ENCODE measurements at regions not wholly inside any gene's neighbourhood (a gene's known extent, or its start where the extent isn't known, plus 50 kb on each side); places are given as distances from the start of the nearest gene placed in this dataset.
A peak's percentile ranks its signal among the peaks of the same experiment; 100 is the strongest.
"Not testable (repeated sequence)": the region's sequence is repeated elsewhere in the genome, so short reads cannot be mapped to it uniquely, and the experiment has no call there.

DNA sequence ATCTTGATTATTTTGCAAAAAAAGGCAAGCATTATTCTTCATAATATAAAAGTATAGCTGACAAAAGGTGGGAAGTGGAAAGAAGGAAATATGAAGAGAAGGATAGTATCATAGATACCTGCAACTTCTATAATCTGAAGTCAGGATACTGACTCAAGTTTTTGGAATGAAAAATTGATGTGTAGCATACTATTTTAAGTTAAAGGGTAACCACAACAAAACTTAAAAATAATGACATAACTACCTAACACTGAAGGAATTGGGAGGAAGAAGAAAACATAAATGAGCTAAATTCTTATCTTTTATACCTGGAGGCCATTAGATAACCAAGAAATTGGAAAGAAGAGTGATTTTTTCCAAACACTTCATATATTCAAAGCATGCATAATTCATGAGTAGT lies 51.8 kb upstream of the TLE1 start:
- no peak for DNase-seq (ENCODE audit: low read depth)

DNA sequence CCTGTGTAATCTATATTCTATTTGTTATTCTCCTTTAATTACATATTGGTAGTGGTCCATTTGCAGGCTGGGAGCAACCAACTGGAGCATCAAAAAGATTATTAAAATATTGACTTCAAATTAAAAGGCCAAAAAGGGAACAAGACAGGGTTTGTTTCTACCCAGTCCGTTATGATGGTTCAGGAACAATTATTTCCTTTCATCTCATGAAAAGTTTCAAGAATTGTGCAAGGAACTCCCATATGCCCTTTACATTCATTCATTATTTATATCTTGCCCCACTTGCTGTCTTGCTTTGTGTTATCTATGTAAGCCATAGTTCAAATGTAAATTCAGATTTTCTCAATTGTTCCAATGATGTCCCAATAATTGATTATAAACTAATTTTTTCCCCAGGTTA lies 58.7 kb upstream of the TLE1 start:
- no peak for DNase-seq (ENCODE audit: low read depth)

DNA sequence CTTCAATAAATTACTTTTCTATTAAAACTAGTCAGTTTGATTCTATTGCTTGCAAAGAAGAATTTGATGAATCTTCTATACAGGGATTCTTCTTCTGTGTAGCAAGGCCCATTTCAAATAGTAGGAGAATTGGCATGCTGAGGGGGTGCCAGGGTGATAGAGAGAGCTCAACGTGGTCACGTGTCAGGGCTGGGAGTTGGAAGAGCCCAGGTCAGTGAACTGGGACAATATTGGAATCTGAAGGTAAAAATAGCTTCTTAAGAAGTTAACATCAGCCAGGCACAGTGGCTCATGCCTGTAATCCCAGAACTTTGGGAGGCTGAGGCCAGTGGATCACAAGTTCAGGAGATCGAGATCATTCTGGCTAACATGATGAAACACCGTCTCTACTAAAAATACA lies 64.1 kb upstream of the TLE1 start:
- DNase-seq (ENCODE audit: low read depth) = no peak

DNA sequence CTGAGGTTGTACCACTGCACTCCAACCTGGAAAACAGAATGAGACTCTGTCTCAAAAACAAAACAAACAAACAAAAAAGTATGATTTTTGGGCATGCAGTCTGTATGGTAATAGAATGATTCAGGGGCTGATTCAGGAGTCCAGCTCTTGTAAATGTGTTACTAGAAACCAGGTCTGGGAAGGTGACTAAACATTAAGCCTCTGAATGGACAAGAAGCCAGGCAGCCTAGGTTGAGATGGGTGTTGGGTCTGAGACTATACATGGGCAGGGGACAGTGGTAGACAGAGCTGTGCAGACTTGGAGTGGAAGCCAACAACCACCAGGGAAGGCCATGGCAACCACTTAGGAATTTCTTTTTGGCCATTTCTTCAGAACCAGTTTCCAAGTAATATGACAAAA lies 64.9 kb upstream of the TLE1 start:
- DNase-seq (ENCODE audit: low read depth) = no peak

DNA sequence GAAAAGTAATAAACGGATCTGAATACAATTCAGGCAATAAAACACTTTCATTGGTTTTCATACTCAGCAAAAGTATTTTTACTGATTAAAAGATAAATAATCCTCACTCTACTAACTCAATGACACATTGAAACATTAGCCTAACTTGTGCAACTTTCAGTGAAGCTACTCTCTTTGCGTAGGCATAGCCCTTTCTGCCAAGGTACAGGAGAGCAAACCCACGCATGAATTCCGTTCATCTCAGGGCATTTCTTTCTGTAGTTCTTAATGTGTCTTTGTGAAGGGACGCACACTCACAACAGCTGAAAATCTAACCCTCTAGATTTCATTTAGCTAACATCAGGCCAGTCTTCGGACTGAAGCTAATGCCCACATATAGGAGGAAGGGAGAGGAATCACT lies 66.4 kb upstream of the TLE1 start:
- DNase-seq (ENCODE audit: low read depth) = no peak

DNA sequence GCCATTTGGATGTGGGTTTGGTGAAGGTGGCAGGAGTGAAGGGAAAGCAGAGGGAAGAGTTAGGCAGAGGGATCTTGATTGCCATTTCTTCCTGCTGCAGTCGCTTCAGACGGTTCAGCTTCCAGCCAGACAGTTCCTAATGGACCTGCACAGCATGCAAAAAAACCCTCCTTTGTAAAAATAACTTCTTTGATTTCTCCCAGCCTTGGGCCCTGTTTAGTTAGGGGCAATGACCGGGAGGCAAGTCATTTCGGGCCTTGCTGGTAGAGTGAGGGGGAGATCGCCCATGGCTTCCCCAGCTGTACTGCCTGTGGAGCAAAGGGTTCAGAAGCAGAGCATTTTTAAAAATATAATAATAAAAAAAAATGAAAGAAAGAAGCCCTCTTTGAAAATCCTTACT lies 67.2 kb upstream of the TLE1 start:
- no peak for DNase-seq (ENCODE audit: low read depth)

DNA sequence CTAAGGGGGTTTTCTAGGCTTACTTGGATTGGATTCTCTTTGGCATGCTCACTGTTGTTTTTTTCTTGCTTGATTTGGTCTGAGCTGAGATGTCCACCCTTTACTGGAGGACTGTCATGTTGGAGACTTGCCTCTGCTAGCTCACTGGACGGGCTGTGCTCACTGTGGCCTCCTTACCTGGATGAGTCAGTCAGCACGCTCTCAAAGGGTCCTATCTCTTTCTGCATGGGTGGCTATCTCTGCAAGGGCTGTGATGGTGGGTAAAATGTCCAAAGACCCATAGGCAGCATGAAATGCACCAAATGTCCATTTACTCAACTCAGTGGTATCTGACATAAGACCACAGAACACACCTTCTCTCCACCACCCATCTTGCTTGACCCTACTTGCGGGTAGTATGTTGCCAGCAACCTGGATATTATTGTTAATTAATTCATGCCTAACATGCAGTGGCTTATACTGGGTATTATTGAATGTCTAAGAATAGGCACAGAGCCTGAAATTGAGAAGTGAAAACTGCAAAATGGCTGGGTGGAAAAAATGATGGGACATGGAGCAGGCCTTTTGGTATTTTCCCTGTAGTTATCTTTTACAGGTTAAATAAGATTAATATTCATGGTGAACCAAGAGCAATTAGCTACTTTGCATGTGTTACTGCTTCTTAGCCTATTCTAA lies 68.9 kb upstream of the TLE1 start:
- no peak for DNase-seq (ENCODE audit: low read depth)

DNA sequence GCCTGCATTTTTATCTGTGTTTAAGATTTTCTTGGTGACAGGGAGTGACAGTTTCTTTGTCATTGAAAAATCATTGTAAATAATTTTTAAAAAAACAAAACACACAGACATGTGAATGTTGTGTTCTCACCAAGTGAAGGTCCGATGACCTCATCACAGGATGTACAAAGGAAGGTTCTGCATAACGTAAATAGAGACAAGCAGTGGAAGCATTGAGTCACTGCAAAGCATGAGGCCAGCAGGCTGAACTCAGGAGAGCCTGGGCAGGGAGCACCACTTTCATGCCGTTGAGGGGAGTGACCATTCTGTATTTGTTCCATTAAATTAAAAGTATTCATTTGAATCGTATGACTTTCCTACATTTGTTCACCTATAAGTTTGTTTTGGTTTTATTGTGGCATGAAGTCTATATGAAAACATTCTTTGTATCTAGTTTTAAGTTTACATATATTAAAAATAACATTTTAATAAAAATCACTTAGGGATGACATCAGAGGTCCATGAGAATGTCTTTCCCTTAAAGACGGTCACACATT lies 70.4 kb upstream of the TLE1 start:
- DNase-seq (ENCODE audit: low read depth) = peak; percentile 87

DNA sequence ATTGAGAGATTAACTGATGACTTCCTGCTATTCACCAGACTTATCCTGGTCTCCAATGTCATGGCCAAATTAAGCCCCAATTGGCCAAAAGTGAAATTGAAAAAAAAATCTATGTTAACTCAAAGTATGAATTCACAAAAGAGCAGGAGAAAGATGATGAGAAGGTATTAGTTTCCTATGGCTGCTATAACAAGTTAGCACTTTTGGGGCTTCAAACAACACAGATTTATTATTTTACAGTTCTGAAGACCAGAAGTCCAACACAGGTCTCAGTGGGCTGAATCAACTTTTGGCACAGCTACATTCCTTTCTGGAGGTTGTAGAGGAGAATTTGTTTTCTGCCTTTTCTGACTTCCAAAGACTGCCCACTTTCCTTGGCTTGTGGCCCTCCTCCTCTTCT lies 78.6 kb upstream of the TLE1 start:
- DNase-seq (ENCODE audit: low read depth) = no peak

DNA sequence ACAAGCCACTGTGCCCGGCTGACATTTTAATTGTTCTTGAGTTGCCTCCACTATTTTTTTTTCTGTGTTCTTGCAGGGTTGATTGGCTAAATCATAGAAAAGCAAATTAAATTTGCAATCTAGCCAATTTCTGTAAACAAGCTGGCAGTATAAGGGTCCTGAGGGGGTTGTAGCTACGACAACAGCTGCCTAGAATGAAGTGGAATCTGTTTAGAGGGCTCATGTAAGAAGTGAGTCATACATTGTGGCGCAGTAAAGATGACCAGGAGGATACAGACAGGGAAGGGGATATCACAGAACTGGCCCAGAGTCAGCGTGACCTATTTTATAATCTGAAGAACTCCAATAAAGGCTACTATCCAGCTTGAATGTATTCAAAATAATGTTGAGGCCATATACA lies 82.2 kb upstream of the TLE1 start:
- peak; percentile 76 for DNase-seq (ENCODE audit: low read depth)

DNA sequence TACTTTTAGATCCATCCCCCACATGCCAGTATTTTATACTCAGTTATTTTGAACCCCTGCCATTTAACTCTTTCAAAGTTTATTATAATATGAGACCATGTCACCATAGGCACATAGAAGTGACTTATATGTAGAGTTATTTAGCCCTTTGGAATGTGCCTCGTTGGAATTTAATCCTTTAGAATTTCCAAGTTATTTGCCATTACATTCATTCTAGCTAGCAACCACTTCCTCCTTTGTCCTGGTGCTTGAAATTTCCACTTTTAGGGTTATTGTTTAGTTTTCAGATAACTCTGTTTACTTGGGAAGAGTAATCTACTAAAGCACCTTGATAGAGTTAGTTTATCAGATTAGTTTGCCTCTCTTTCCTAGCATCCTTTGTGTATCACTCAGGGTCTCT lies 82.8 kb upstream of the TLE1 start:
- DNase-seq (ENCODE audit: low read depth) = peak; percentile 25

DNA sequence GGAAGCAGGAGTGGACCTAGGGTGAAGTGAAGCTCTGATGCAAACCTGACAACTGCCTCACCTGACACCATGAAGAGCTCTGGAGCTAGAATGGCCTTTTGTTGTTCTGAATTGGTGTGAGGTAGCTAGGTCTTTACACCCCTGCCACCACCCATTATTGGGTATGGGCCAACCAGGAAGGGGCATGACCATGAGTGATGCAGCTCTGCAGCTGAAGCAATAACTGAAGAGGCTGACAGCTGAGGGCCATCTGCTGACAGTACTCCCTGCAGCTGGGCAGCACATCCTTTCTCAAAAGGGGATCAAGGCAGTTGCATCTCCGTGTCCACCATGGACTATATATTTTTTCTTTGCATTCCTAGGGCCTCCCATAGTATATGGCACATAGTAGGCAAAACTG lies 87.0 kb upstream of the TLE1 start:
- no peak for DNase-seq (ENCODE audit: low read depth)

DNA sequence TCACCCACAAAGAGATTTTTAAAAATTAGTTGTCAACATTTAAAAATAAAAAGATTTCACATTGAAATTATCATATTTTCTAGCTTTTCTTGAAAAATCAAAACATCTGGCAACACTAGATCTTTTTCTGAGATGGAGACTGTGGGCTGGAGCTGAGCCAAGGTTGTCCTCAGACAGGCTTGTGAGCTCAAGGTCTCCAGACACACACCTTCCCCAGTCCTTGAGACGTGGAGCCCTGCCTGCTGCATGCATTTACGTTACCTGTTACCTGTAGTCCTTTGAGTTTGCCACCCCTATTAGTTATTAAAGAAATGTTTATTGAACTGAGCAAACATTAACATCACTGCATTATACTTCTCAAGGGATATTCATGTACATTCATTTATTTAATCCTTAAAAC lies 87.5 kb upstream of the TLE1 start:
- DNase-seq (ENCODE audit: low read depth) = no peak

DNA sequence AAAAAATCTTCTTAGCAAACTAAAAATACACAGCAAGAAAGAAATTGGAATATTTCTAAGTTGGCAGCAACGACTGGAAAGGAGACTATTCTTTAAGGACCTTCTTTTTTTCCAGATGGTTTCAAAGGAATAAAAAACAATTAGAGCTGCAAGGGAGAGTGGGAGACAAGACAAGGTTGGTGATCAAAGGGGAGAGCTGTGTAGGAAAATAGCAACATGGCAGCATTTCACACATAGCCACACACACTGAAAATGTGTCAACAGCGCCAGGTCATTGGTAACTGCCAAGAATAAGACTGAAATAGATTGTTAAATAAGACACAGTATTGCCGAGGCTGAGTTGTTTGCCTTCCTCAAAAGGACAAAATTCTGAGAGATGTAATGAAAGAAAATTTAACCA lies 88.1 kb upstream of the TLE1 start:
- no peak for DNase-seq (ENCODE audit: low read depth)

DNA sequence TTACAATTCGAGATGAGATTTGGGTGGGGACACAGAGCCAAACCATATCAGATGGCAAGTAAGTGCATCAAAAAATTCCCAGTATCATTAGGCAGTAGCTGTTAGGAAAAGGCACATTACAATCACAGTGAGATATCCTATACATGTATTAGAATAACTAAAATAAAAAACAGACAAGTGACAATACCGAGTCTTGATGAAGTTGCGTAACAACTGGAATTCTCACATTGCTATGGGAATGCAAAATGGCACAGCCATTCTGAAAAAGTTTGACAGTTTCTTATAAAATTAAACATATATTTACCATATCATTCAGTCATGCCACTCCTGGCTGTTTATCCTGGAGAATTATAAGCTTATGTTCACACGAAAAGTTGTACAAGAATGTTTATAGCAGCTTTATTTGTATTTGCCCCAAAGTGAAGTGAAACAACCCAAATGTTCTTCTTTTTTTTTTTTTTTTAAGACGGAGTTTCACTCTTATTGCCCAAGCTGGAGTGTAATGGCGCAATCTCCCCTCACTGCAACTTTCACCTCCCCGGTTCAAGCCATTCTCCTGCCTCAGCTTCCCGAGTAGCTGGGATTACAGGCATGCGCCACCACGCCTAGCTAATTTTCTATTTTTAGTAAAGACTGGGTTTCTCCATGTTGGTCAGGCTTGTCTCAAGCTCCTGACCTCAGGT lies 93.1 kb upstream of the TLE1 start:
- DNase-seq (ENCODE audit: low read depth) = no peak

DNA sequence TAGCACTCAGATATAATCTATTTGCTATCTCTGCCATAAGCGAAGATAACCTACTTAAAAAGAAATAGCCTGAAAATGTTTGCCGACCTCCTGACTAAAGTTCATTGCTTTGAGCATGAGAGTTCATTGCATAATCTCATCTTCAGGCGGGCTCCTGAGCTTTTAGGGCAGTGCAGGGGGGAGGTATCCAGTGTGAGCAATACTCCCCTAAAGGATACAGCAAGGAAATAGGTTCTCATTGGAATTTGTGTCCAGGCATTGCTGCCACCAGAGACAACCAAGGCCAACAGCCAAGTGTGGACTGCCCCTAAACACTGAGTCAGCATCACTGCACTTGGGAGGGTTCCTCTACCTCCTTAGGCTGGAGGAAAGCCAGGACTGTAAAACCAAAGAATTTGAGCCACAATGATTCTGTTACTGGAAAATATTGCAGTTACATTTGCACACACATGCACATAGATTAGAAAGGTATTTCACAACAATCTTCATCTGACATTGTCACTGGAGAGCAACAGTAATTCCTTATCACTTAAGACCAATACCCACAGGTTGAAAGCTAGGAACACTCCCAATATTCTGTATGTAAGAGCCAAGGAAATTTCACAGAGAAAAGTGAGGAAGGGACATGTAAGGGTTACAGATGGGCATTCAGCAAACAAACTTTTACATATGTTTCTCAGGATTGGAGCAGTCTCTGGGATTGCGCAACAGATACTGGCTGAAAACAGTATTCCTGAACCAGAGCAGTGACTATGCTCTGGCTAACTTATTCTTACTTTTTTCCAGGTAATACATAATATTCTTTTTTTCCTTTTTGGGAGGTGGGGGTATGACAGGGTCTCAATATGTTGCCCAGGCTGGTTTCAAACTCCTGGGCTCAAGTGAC lies 98.6 kb upstream of the TLE1 start:
- DNase-seq (ENCODE audit: low read depth) = peak; percentile 91

DNA sequence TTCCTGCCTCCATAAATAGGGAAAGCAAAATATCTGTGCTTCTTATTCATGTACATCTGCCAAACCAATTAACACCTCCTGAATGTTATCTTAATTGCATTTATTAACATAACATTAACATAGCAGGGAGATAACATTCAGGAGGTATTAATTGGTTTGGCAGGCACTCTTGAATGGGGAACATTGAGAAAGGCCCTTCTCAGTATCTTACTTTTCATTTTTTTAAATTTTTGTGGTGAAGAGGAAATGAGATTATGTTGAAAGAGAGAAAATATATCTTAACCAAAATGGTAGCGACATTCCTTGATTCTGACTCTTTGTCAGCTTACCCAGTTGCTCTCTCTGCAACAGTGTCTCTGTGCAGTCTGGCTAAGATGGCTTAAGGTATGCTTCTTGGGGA lies 100.4 kb upstream of the TLE1 start:
- DNase-seq (ENCODE audit: low read depth) = peak; percentile 24

DNA sequence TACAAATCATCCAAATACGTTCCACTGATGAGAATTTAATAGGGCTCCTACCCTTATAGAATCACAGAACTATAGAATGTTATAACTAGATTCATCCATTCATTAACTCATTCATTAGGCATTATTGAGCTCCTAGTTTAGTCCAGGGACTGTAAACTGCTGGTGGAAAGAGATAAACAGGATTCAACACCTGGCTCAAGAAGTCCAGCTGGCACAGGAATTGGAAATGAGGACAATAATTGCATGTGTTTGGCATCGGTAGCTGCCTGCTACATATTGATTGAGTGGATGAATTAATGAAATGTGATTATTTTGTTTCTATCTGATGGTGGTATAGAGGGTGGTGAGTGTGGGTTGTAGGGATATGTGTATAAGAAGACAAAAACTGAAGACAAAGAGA lies 100.8 kb upstream of the TLE1 start:
- DNase-seq (ENCODE audit: low read depth) = no peak

DNA sequence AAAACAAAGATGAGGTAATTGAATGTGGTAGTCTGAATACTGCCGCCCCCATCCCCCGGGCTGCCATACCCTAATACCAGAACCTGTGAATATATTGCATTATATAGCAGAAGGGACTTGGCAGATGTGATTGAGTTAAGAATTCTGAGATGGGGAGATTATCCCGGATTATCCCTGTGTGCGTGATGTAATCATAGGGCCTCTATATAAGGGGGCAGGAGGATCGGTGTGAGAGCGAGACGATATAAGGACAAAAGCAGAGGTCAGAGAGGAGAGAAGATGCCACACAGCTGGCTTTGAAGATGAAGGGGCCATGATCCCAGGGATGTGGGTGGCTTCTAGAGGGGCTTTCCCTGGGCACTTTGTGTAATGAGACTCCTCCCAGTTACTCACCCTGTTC lies 101.7 kb upstream of the TLE1 start:
- no peak for DNase-seq (ENCODE audit: low read depth)

DNA sequence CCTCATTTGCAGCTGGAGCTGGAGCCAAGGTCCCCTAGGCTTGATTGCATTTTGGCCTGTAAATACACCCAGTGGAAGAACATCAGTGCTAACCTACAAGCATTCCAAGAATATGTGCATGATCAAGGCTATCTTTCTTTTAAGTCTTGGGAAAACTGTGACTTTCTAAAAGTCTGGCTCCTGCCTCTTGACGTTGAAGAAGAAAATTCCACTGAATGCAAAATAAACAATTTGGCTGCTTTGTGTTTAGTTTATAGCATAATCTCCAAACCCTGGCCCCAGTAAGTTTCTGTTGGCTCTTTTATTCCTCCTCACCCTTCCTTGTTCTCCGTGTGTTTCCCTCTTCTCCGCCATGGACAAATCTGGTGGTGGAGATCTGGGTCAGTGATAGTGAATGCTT lies 109.3 kb upstream of the TLE1 start:
- DNase-seq (ENCODE audit: low read depth) = no peak

DNA sequence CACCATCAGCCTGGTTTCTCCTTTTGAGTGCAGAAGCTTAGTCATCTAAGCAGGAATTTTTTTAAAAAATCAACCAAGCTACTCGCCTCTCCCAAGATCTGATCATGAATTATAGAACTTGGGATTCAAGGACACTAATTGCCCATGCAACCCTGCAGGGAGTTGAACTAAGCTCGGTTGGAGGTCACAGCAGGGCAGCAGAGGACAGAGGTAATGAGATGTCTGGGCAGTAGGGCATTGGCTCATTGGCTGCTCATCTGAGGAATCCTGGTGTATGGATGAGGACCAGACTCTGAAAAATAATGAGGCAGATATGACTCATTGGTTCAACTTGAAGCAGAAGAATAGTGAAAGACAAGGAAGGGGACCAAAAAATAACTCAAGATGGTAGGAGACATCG lies 111.8 kb upstream of the TLE1 start:
- peak; percentile 39 for DNase-seq (ENCODE audit: low read depth)

DNA sequence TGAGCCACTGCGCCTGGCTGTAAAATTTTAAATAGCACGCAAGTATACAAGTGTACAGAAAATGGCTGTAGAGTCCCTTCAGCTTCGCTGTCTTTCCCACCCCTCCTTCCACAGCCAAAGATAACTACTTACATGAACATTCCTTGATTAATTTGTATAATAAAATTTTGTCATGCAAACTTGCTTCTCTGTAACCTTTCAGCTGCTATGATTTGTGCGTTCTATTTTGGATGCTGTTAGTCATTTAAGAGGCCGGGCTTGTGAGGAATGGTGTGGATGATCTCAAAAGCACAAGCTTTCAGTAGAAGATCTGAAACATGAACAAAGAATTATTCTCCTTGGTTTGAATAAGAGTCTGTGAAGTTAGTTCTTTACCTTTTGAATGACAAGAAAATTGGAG lies 115.0 kb upstream of the TLE1 start:
- DNase-seq (ENCODE audit: low read depth) = no peak

DNA sequence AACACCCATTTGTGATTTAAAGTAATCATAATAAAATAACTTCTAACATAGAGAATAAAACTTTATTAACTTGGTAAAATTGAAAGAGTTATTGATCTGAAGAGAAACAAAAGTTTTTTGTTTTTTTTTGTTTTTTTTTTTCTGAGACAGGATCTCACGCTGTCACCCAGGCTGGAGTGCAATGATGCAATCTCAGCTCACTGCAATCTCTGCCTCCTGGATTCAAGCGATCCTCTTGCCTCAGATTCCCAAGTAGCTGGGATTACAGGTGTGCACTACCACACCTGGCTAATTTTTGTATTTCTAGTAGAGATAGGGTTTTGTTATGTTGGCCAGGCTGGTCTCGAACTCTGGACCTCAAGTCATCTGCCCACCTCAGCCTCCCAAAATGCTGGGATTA lies 116.5 kb upstream of the SPATA31D4 start:
- not testable (repeated sequence) for DNase-seq (ENCODE audit: low read depth)

All from Daoy (cell line).